GM21825 (cell line): ENCODE measurements at regions not wholly inside any gene's neighbourhood (a gene's known extent, or its start where the extent isn't known, plus 50 kb on each side); places are given as distances from the start of the nearest gene placed in this dataset.
"Not testable (repeated sequence)": the region's sequence is repeated elsewhere in the genome, so short reads cannot be mapped to it uniquely, and the experiment has no call there.

Source experiments
- ATAC-seq: cut with Tn5 transposase; IDR thresholded peaks from one replicate; pipeline ENCODE4 v1.9.1; 2021; ENCODE audit warnings: mild to moderate bottlenecking, moderate library complexity; ENCODE audit not compliant: unreplicated experiment

DNA sequence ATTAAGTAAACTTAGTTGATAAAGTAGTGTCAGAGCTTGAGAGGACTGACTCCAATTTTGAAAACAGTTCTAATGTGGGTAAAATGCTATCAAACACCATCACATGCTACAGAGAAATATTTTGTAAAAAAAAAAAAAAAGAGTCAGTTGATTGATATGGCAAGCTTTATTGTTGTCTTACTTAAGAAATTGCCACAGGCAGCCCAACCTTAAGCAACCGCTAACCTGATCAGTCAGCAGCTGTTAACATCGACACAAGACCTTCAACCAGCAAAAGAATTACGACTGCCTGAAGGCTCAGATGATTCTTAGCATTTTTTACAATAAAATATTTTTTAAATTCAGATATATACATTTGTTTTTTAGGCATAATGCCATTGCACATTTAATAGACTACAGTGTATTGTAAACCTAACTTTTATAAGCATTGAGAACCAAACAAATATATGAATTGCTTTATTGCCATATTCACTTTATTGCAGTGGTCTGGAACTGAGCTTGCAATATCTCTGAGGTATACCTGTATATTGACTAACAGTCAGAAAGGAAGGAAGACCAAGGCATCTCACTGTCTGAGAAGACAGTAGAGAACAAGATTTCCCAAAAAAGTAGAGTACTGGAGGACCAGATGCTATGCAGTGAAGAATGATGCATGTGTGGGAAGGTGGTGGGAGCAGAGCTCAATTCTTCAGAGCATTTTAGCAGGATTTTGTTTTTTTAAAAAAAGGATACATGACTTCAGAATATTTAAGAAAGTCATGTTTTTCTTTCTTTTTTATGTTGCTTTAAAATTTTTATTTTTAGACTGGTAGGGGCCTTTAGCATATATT, 973.8 kb upstream of the GYPC start:
- ATAC-seq: no peak

DNA sequence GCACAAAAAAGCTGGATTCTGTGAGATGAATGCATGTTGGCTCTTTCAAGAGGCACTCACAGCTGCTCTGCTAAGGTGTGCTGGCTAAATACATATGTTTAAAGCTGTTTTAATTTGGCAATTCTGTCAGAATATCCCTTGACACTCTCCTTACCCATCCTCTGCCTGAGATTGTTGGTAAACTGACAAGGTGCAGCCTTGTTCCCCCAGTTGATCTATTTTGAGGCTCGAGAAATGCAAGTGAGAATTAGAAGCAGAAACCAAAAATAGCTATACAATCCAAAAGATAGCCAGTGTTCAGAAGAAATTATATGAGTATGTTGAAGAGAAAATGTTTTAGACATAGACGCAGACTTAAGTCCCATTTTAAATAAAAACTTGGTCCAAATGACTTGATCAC, 971.7 kb upstream of the GYPC start:
- ATAC-seq: no peak

DNA sequence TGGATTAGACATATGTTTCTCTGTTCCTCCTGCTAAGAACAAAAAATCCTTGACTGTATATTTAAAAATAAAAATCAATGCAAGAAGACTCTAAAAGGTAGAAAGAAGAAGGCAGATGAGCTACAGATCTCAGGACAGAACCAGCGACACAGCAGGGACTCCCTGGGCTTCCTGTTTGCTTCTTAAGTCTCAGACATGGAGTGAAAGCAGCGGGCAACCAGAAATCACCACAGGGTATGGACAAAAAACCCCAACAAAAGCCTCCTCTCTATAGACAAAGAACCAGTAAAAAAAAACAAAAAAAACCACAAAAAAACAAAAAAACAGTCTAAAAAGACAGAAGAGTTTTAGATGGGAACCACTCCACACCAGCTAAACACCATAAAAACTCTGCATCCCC, 971.0 kb upstream of the GYPC start:
- ATAC-seq: no peak

DNA sequence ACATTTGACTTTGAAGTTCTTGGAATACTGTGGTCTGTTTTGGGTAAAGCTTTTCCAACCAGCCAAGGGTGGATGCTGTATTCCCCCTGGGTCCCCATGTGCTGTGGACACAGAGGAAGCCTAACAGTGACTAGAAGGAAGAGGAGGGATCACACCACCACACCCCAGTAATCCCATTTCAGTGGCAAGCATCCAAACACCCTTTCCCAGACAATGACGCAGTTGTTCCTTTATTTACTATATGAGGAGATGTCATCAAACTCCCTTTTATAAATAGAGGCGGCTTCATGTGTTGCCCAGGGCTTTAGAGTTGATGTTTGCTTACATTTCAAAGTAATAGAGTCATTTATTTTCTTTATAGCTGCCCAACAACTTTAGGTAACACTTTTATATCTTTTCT, 959.4 kb upstream of the GYPC start:
- ATAC-seq: no peak

DNA sequence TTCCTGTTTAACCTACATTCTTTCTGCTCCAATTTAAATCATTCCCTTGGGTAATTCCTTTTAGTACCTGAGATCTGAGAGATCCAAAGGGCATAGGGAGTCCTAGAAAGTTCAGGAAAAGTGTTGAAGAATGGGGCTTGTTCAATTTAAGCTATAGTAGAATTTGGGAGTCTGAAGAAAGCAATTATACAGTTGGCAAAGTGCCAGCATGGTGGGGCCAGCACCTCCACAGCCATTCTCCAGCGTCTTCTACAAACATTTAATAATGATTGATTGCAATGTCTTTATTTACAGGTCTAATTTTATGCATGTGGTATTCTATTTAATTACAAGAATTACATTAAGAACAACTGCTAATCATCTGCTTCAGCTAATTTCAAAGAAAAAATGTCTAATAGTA, 957.7 kb upstream of the GYPC start:
- no peak for ATAC-seq

DNA sequence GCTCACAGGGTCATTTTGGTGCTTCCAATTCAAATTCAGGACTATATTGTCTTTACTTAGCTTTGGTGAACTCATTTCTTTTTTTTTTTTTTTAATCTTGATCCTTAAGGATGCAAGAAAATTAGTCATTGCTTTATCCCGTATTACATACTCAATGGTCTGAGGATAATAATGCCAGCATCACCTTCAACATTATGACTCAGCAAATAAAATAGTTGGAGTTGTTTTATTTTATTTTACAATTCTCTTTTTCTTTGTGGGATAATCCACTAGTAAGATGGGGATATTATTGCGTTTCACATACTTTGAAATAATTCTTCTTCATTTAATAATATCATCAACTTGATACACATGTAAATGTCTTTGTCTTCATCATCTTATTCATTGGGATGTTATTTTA, 954.9 kb upstream of the GYPC start:
- no peak for ATAC-seq

DNA sequence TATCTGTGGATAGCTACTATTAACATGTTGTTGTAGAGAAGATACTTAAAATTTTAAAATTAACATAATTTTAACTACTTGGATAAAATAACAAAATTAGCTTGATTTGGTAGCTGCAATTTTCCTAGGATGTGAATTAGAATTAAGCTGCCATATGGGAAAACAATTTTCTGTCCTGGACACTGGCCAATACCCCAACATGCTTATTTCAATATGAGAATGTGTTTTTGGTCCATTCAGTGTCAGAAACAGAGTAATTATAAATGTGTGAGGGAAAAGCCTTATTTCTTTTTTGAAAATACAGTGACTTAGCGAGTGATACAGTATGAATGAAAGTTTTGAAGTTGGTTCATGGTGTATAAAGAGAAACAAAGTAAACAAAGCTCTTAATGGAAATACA, 948.3 kb upstream of the GYPC start:
- no peak for ATAC-seq

DNA sequence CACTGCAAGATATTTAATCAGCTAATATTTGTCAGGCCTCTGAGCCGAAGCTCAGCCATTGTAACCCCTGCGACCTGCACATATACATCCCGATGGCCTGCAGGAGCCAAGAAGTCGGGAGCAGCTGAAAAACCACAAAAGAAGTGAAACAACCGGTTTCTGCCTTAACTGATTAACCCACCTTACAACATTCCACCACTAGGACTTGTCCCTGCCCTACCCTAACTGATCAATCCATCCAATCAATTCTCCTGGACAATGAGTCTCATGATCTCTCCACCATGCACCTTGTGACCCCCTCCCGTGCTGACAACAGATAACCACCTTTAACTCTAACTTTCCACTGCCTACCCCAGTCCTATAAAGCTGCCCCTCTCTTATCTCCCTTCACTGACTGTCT, 945.4 kb upstream of the GYPC start:
- ATAC-seq: no peak

DNA sequence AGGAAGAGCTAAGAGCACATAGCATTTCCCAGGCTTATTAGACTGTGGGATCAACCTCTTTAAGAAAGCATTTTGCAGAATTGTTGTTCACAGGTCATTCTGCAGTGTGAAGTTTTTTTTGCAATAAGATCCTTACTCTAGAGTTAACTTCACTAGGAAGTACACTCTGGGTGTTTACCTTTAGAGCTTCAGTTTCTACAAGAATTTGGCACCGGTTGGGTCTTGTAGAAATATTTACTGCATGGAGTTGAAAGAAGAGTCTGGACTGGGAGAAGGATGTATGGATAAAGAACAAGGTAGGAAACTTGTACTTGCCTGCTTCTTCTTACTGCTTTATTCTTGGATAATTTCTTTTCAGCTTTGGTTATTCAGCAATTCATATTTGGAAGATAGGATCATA, 944.9 kb upstream of the GYPC start:
- ATAC-seq: no peak

DNA sequence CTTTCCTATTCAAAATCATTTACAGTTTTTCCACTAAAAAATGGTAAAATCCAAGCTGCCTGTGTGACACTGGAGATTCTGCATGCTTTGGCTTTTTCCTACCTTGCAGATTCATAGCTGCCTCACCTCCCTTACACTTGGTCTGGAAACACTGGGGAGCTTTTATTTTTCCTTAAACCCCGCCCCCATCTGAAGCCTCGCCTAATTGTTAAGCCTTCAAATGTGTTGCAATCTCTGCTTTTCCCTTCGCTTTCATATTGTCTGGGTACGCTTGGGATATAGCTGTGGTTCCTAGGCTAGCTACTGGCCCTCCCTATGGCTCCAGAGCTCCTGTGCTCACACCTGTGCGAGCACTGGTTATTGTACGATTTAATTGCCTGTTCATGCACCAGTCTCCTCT, 942.4 kb upstream of the GYPC start:
- no peak for ATAC-seq

DNA sequence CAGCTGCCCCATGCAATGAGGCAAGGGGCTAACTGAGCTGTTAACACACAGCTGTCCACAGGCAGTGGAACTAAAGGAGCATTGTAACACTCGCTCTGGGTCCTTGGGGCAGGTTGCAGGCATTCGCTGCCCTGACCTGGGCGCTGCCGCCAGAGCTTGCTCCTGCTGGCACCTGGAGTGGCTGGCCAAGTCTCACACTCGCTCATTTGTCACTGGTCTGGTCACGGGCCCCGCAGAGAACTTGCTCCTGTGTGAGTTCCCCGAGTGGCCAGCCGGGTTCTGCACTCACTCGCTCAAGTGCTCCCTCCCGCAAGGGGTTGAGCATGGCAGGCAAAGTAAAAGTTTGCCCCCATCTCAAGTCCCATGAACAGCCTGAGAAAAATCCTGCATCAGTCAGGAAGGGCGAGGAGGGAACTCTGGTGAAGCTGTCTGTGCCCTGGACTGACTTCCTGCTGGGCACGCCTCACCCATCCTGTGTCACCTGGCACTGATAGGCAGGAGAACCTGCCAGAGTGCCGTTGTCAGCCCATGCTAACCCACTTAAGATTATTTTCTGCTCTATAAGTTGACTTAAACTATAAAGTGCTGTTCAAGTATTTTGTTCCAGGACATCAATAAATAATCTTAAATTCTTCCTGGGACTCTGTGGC, 934.8 kb upstream of the GYPC start:
- no peak for ATAC-seq

DNA sequence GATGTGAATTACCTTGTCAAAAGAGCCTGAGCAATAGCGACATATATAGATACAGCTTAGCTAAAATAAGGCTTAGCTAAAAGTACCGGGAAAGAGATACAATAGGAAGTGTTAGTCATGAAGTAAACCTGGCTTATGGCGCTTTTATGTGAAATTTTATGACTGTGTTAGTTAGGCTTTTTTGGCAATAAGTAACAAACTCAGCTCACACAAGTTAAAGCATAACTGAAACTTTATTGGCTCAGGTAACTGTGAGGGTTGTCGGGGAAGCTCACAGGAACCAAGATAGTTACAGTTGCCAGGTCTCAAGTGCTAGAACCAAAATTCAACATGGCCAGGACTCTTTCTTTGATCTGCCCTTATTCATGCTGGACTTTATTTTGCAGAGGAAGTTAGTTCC, 925.0 kb upstream of the GYPC start:
- no peak for ATAC-seq

DNA sequence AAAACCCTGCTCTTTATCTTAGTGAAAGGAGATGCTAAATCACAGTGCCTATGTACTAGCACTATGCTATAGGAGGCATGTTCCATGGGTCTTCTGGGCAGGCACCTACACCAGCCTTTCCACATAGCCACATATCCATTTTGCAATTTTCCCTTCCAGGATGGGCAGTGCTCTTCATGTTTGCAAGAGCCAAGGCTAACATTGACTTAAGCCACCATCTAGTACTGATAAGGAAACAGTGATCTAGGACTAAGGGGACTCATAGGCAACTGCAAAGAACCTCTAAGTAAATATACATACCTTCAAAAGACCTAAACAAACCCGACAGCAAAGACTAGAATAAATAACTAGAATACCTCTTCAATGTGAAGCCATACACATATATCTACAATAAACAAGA, 919.7 kb upstream of the GYPC start:
- no peak for ATAC-seq

DNA sequence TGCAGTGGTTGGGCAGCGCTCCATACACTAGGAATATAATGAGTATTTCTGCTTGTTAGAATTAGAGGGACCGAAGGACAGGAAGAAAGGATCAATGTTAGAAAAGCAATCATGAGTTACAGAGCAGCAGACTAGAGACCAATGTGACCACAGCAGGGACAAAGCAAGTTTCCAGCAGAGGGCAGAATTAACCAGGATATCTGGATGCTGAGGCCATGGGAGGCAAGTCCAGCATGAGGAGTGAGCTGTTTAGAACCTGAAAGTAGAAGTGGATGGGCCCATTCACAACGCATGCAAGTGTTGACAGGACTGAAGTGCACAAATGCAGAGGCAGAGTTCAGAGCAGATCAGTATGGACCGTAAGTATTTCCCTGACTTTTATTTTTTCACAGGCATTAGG, 910.4 kb upstream of the GYPC start:
- ATAC-seq: no peak

DNA sequence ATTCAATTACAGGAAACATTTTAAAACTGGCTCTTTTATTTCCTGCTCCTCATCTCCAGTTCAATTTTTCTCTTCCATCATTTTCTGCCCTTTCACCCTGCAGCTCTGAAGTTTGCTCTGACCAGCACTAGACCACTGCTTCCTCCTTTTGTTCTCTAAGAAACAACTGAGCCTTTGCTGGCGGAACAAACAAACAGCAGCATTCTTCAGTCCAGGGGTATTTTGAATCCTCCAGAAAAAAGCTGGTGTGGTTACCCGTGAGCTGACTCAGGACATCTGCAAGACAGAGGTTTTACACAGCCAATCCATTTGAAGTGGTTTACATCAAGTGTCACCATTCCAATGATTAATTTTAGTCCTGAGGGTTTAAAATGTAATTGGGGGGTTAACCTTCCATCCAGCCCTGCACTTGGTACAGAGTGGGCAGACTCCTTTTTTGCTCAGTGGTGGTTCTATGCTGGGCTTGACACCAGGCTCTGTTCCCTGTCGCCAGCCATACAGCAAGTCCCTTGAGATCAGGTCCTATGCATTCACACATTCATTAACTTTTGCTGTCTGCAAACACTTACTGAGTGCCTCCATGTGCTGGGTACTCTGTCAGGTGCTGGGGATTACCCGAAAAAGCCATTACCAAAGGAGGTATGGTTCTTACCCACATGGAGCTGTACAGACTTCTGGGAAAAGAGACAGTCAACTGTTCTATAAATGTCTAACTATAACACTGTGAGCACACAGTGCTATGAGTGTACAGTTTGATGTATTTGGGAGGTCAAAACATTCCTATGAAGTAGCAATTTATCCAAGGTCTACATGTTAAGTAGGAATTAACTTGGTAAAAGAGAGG, 909.4 kb upstream of the GYPC start:
- ATAC-seq: no peak

DNA sequence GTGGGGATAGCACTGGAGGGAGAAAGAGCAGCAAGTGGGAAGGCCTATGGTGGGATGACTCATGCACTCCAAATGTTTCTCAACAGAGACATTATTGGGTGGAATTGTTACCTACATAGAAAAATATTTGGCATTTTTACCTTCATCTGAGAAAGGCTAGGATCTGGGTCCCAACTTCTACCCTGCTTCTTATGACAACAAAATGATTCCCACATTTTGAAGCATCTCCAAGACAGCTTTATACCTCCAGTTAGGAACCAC, 908.9 kb upstream of the GYPC start:
- ATAC-seq: no peak

DNA sequence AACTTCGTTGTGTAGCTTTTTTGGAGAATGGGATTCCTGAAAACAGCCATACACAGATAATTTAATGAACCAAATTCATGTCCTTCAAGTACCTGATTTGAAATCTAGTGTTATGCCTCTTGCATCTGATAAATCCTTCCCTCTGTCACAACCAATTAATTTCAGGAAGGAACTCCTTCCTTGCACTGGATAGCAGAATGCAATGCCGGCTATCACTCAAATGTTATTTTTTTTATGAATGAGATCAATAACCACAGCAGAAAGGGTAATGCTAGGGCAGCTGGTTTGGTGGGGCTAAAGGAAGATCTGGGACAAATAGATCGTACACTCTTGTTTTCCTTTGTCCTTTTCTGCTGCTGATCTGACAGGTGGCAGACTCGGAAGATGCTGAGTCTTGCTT, 899.5 kb upstream of the GYPC start:
- ATAC-seq: no peak

DNA sequence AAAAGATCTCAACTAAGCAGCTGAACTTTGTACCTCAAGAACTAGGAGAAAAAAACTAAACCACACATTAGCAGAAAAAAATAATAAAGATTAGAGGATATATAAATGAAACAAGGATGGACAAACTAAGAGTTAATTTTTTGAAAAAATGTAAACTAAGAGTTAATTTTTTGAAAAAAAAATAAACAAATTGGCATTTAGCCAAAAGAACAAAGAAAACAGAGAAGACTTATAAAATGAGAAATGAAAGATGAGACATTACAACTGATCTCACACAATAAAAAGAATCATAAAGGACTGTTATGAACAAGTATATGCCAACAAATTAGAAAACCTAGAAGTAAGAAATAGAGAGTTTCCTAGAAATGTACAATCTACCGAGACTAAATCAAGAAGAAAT, 859.2 kb upstream of the GYPC start:
- ATAC-seq: no peak

DNA sequence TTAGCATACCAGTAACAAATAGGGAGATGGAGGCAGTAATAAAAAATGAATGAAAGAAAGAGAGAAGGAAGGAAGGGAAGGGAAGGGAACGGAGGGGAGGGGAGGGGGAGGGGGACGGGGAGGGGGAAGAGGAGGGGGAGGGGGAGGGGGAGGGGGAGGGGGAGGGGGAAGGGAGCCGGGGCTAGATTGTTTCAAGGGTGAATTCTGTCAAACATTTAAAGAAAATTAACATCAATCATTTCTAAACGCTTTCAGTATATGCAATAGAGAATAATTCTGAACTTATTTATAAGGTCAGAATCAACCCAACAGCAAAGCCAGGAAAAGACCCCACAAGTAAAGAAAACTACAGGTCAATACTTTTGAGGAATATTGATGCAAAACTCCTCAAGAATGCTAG, 858.8 kb upstream of the GYPC start:
- ATAC-seq: no peak

DNA sequence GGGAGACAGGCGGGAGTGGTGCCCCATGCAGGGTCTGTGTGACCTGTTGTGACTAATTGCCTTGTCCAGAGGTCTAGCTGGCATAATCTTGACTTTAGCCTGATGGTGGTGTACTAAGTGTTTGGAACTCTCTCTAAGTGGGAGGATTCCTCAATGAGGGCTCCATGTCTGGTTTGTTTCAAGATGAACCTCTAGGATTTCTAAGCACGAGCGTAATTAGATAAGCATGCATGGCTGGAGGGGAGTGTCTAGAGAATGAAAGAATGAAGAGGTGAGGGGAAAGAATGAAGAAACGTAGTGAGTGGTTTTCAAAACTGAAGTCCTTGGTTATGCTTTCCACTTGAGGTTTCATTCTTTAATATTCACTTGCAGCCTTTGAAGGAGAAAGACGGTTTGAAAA, 833.2 kb upstream of the GYPC start:
- ATAC-seq: no peak

DNA sequence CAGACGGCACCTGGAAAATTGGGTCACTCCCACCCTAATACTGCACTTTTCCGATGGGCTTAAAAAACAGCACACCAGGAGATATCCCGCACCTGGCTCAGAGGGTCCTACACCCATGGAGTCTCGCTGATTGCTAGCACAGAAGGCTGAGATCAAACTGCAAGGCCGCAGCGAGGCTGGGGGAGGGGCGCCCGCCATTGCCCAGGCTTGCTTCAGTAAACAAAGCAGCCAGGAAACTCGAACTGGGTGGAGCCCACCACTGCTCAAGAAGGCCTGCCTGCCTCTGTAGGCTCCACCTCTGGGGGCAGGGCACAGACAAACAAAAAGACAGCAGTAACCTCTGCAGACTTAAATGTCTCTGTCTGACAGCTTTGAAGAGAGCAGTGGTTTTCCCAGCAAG, 830.2 kb upstream of the GYPC start:
- ATAC-seq: not testable (repeated sequence)

DNA sequence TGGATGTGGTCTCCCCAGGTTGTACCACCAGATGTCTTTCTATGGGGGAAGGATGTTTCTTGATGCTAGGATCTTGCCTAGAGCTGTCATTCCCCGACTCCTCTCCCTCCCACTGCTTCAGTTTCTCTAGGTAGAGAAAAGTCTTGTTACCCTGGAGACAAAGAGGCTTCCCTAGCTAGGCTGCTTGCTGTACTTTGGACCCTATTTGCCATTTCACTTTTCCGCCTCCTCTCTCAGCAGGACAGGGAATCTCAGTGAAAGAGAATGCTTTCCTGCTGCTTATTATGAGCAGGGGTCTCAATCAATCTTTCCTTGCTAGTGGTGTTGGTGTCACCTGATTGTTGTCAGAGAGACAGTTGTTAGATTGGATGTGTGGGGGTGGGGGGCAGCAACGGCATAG, 818.8 kb upstream of the GYPC start:
- ATAC-seq: no peak
